ENCODE measurements at regions not wholly inside any gene's neighbourhood (a gene's known extent, or its start where the extent isn't known, plus 50 kb on each side); places are given as distances from the start of the nearest gene placed in this dataset.
"Not testable (repeated sequence)": the region's sequence is repeated elsewhere in the genome, so short reads cannot be mapped to it uniquely, and the experiment has no call there.

- H3K9ac ChIP-seq (ENCODE audit: insufficient read depth, low read length): no peak overlapping the region
- no peak overlapping the region for H3K4me3 ChIP-seq (replicated peaks in 1 of 4; ENCODE audit: control extremely low read depth in 1 of 4, insufficient read depth in 1 of 4, low read depth in 3 of 4, low read length in 4 of 4)
- H3K4me1 ChIP-seq (ENCODE audit: control insufficient read depth, extremely low read depth, insufficient read depth, low read length): no peaks in the 10 kb centered on the region
- peak; percentile 6 to 70 for DNase-seq (ENCODE audit: low read depth in 2 of 2)
- no peaks in the 10 kb centered on the region for H3K27me3 ChIP-seq (ENCODE audit: control insufficient read depth, insufficient read depth, low read length)
- no peaks in the 10 kb centered on the region for H3K36me3 ChIP-seq (ENCODE audit: control insufficient read depth, insufficient read depth, low read length)
- no peaks in the 10 kb centered on the region for H4K20me1 ChIP-seq (ENCODE audit: control insufficient read depth, extremely low read depth, insufficient read depth, low read length)
- TF ChIP-seq EZH2 (IDR thresholded peaks at IDR 0.05; ENCODE audit: low read length, missing control alignments) (no peak), CTCF (conservative IDR thresholded peaks at IDR 0.05 in 1 of 2, IDR thresholded peaks at IDR 0.05 in 1 of 2; ENCODE audit: low read depth in 1 of 2, low read length in 2 of 2) (no peak)
- H3K79me2 ChIP-seq (ENCODE audit: control insufficient read depth, insufficient read depth, low read length): no peaks in the 10 kb centered on the region
- H2AFZ ChIP-seq (ENCODE audit: low read length): no peak overlapping the region
- H3K4me2 ChIP-seq (ENCODE audit: extremely low read depth, insufficient read depth, low read length): no peak overlapping the region
- H3K9me3 ChIP-seq (ENCODE audit: control insufficient read depth, insufficient read depth, low read depth, low read length): no peaks in the 10 kb centered on the region
- H3K27ac ChIP-seq (ENCODE audit: insufficient read depth, low read length): no peak overlapping the region
Measured at GRCh38 chr2:221895366-221896121, 323.4 kb upstream of the EPHA4 start.

- Histone ChIP-seq H3K36me3 (ENCODE audit: control insufficient read depth, insufficient read depth, low read length) (no peaks in the 10 kb centered on the region), H3K4me3 (replicated peaks in 1 of 4; ENCODE audit: control extremely low read depth in 1 of 4, insufficient read depth in 1 of 4, low read depth in 3 of 4, low read length in 4 of 4) (no peak overlapping the region), H3K4me1 (ENCODE audit: control insufficient read depth, extremely low read depth, insufficient read depth, low read length) (no peaks in the 10 kb centered on the region), H4K20me1 (ENCODE audit: control insufficient read depth, extremely low read depth, insufficient read depth, low read length) (no peaks in the 10 kb centered on the region), H3K9me3 (ENCODE audit: control insufficient read depth, insufficient read depth, low read depth, low read length) (no peaks in the 10 kb centered on the region), H3K9ac (ENCODE audit: insufficient read depth, low read length) (no peak overlapping the region), H2AFZ (ENCODE audit: low read length) (no peak overlapping the region), H3K79me2 (ENCODE audit: control insufficient read depth, insufficient read depth, low read length) (no peaks in the 10 kb centered on the region), H3K27me3 (ENCODE audit: control insufficient read depth, insufficient read depth, low read length) (no peaks in the 10 kb centered on the region), H3K27ac (ENCODE audit: insufficient read depth, low read length) (no peak overlapping the region), H3K4me2 (ENCODE audit: extremely low read depth, insufficient read depth, low read length) (no peak overlapping the region)
- TF ChIP-seq EZH2 (IDR thresholded peaks at IDR 0.05; ENCODE audit: low read length, missing control alignments) (no peak), CTCF (conservative IDR thresholded peaks at IDR 0.05 in 1 of 2, IDR thresholded peaks at IDR 0.05 in 1 of 2; ENCODE audit: low read depth in 1 of 2, low read length in 2 of 2) (no peak)
- DNase-seq (ENCODE audit: low read depth in 2 of 2): no peak
Measured at GRCh38 chr2:221893501-221893900, 321.4 kb upstream of the EPHA4 start.

GRCh38 chr2:221892006-221892405 lies 319.9 kb upstream of the EPHA4 start:
- H2AFZ ChIP-seq (ENCODE audit: low read length); H3K9ac ChIP-seq (ENCODE audit: insufficient read depth, low read length); H3K9me3 ChIP-seq (ENCODE audit: control insufficient read depth, insufficient read depth, low read depth, low read length); H4K20me1 ChIP-seq (ENCODE audit: control insufficient read depth, extremely low read depth, insufficient read depth, low read length); H3K79me2 ChIP-seq (ENCODE audit: control insufficient read depth, insufficient read depth, low read length); H3K27ac ChIP-seq (ENCODE audit: insufficient read depth, low read length); H3K36me3 ChIP-seq (ENCODE audit: control insufficient read depth, insufficient read depth, low read length); H3K27me3 ChIP-seq (ENCODE audit: control insufficient read depth, insufficient read depth, low read length); DNase-seq (ENCODE audit: low read depth in 2 of 2); H3K4me2 ChIP-seq (ENCODE audit: extremely low read depth, insufficient read depth, low read length); H3K4me3 ChIP-seq (replicated peaks in 1 of 4; ENCODE audit: control extremely low read depth in 1 of 4, insufficient read depth in 1 of 4, low read depth in 3 of 4, low read length in 4 of 4); H3K4me1 ChIP-seq (ENCODE audit: control insufficient read depth, extremely low read depth, insufficient read depth, low read length): not testable (repeated sequence)
